ENCODE measurements at regions not wholly inside any gene's neighbourhood (a gene's known extent, or its start where the extent isn't known, plus 50 kb on each side); places are given as distances from the start of the nearest gene placed in this dataset.

GRCh38 chr4:10196191-10196590, 79.6 kb upstream of the WDR1 start:
- Histone ChIP-seq H3K9me3 (no peaks in the 10 kb centered on the region), H3K4me1 (no peaks in the 10 kb centered on the region), H3K36me3 (no peaks in the 10 kb centered on the region), H3K27ac (no peak overlapping the region), H3K27me3 (no peaks in the 10 kb centered on the region), H3K4me3 (no peak overlapping the region)
- no peak for DNase-seq
- intact Hi-C loops (cut with DNase I; ENCODE audit: low total_unique reads), result no loop called here
- TF ChIP-seq CTCF (IDR thresholded peaks at IDR 0.05) (no peak), POLR2A (IDR thresholded peaks at IDR 0.05) (no peak)

GRCh38 chr4:10192331-10192730, 75.7 kb upstream of the WDR1 start:
- Histone ChIP-seq H3K27ac (no peak overlapping the region), H3K4me3 (no peak overlapping the region), H3K36me3 (no peaks in the 10 kb centered on the region), H3K27me3 (no peaks in the 10 kb centered on the region), H3K4me1 (no peaks in the 10 kb centered on the region), H3K9me3 (no peaks in the 10 kb centered on the region)
- no peak for DNase-seq
- TF ChIP-seq CTCF (IDR thresholded peaks at IDR 0.05), result no peak
- no peak for TF ChIP-seq POLR2A (IDR thresholded peaks at IDR 0.05)
- intact Hi-C loops (cut with DNase I; ENCODE audit: low total_unique reads), result no loop called here

- H3K4me1 ChIP-seq, result no peaks in the 10 kb centered on the region
- no peak overlapping the region for H3K27ac ChIP-seq
- TF ChIP-seq CTCF (IDR thresholded peaks at IDR 0.05) (no peak), POLR2A (IDR thresholded peaks at IDR 0.05) (no peak)
- no peak overlapping the region for H3K4me3 ChIP-seq
- no peaks in the 10 kb centered on the region for H3K27me3 ChIP-seq
- intact Hi-C loops (cut with DNase I; ENCODE audit: low total_unique reads), result no loop called here
- no peak for DNase-seq
- no peaks in the 10 kb centered on the region for H3K9me3 ChIP-seq
- no peaks in the 10 kb centered on the region for H3K36me3 ChIP-seq
Measured at GRCh38 chr4:10188400-10189004, 71.9 kb upstream of the WDR1 start.

- Histone ChIP-seq H3K9me3 (no peaks in the 10 kb centered on the region), H3K4me3 (no peak overlapping the region), H3K27me3 (no peaks in the 10 kb centered on the region), H3K36me3 (no peaks in the 10 kb centered on the region), H3K27ac (no peak overlapping the region), H3K4me1 (no peaks in the 10 kb centered on the region)
- TF ChIP-seq CTCF (IDR thresholded peaks at IDR 0.05) (no peak), POLR2A (IDR thresholded peaks at IDR 0.05) (no peak)
- intact Hi-C loops (cut with DNase I; ENCODE audit: low total_unique reads), result no loop called here
- no peak for DNase-seq
Measured at GRCh38 chr4:10186228-10187214, 69.9 kb upstream of the WDR1 start.

Measured in uterus (tissue), 3 donors.